GM21526 (cell line): ENCODE measurements at regions not wholly inside any gene's neighbourhood (a gene's known extent, or its start where the extent isn't known, plus 50 kb on each side); places are given as distances from the start of the nearest gene placed in this dataset.

ENCODE experiments used
- ATAC-seq: cut with Tn5 transposase; IDR thresholded peaks from one replicate; pipeline ENCODE4 v1.9.1; 2021; ENCODE audit warnings: moderate library complexity; ENCODE audit not compliant: unreplicated experiment, low FRiP score

DNA sequence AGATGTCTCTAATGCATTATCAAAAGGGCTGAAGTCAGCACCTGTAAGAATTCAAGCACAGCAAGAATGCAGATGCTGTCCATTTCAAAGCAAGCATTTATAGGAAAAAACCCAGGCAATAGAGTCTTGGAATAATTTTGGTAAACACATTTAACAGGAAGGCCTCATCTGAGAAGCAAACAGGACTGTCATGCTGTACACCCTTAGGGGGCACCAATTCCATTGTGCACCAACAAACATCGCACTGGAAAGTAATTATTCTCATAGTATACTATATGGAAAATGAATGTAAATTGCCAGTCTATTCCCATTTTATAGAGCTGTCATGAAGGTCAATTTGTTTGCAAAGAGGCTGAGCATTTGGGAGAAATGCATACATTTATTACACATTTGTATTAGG, 247.3 kb upstream of the SUCLG2 start:
- no peak for ATAC-seq

- no peak for ATAC-seq
Observed at GRCh38 chr3:67898916-67899315, 244.5 kb upstream of the SUCLG2 start.

- no peak for ATAC-seq
Observed at GRCh38 chr3:67897351-67898336, 243.2 kb upstream of the SUCLG2 start.

DNA sequence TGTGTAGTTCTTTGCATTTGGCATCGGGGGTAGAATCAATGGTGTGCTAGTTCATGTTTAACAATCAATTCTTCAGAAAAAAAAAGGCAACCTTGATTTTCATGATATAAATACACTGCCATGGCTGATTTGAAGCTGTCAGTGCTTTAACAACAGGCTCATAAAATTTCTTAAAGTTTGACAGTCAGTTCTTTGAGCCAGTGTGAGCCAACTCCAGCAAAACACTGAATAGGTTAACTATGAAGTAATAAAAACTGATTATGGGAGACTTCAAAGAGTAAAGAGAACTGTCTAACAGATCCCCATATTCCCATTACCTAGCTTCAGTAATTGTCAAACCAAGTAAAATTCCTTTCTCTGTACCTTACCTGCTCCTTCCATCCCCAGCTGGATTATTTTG, 241.7 kb upstream of the SUCLG2 start:
- ATAC-seq: no peak

DNA sequence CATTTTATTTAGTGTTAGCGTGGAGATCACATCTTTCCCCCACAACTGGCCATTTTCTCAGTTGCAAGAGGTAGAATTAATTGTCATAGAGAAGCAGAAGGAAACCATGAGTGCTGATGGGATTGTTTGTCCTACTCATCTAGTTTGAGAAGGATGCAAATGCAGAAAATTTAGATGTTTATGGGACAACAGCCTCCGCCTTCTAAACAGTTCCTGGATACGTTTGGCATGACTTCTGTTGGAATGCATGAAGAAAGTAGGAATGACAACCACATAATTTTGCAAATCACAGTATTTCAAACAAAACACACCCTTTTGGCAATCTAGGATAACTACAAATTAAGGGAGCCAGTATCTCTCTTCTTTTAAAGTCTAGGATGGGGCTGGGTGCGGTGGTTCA, 240.1 kb upstream of the SUCLG2 start:
- ATAC-seq: no peak

DNA sequence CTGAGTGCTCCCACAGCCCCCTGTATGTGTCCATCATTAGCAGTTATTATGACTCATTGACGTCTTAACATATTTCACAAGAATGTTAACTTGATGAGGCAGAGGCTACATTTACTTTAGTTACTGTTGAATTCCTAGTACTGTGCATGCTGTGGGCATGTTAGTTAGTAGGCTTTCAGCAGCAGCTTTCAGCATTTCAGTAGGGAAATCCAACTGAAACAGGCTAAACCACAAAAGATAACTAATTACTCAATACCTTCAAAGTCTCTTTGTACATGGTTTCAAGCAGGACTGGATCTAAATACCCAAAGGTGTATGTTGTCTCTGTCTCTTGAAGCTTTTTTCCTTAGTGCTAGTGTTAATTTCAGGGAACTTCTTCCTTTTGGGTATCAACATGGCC, 229.9 kb upstream of the SUCLG2 start:
- no peak for ATAC-seq

DNA sequence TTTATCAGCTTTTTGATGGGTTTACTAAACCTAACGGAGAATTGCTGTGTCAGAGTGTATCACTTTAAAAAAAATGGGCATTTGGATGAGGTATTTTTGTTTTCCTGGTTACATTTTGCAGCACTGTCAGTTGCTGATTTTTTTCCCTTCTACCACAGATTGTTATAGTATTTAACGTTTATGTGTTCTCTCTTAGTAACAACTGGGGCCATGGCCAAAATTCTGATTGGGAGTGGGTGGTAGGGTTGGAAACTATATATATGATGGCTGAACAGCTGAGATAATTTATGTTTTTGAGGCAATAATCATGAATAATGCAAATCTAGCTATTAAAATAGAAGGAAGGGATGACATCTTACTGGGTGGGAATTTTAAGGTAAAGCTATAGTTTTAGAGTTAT, 229.4 kb upstream of the SUCLG2 start:
- ATAC-seq: no peak

DNA sequence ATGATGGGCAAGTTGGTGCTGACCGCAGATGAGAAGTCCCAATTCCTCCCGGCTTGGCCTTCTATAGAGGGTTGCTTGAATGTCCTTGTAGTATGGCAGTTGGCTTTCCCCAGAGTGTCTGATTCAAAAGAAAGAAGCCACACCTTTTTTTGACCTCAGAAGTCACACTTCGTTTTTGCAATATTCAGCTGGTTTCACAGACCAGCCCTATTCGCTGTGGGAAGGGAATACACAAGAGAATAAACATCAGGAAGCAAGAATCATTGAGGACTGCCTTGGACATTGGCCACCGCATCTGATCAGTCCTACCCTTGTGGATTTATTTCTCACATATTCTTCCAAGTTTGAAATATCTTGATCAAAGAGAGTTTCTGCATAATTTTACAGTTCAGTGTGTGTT, 228.6 kb upstream of the SUCLG2 start:
- ATAC-seq: no peak

DNA sequence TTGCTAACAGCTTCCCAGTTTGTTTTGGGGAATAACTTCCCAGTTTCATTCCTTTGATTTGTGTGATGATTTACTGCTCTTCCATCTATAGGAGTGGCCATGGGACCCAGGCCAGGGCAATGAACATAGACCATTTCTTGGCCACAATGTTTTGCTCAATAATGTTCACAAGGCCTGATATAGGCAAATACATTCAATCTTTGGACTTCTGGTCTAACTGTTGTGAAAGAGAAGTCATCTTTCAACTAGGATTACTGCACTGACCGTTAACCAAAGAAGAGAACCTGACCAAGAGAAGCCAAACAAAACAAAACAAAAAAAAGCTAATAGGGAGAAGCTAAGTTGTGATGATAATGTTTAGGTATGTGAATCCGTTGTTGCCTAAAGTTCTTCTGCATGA, 221.8 kb upstream of the SUCLG2 start:
- no peak for ATAC-seq

GRCh38 chr3:67875858-67876257, 221.4 kb upstream of the SUCLG2 start:
- ATAC-seq: no peak

- ATAC-seq: no peak
Observed at GRCh38 chr3:67875338-67875737, 220.9 kb upstream of the SUCLG2 start.

DNA sequence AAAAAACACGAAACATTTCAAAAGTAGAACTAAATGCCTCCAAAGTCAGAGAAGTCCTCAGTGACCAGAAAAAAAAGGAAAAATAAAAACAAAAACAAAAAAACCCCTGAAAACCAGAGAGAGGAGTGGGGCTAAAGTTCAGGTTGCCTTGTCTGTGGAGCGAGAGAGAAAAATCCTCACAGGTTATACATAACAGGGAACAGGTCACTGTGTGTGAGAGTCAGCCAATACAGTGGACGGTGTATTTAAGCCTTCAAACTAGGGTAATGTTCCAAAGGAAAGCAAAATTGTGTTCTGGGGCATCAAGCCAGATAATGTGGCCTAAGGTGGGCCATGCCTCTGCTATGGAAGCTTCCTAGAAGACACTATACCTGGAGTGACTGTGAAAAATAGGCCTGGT, 216.1 kb upstream of the SUCLG2 start:
- no peak for ATAC-seq

- no peak for ATAC-seq
Observed at GRCh38 chr3:67866571-67866970, 212.2 kb upstream of the SUCLG2 start.

DNA sequence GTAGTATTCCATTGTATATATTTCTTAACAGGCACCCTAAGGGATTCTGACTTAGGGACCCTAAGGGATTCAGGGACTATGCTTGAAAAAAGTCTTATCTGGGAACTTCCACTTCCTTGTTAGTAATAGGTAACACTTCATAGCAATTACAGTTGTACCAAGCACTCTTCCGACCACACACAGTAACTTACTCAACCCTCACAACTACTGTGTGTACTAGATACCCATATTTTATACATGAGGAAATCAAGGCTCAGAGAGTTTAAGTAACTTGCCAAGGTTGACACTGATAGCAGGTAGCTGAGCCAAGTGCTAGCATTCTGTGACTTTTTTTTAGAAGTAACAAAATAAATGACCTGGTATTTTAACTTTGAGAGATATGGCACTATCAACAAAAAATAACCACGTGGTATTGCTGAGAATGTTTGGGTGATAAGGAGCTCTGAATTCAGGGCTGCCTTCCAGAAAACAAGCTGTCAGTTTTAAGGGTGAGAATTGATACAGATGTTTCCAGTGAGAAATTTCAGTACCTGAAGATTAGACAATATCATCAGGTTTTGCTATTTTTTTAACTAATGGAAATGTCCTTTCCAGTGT, 210.3 kb upstream of the SUCLG2 start:
- ATAC-seq: no peak

GRCh38 chr3:67863869-67864268, 209.5 kb upstream of the SUCLG2 start:
- no peak for ATAC-seq

DNA sequence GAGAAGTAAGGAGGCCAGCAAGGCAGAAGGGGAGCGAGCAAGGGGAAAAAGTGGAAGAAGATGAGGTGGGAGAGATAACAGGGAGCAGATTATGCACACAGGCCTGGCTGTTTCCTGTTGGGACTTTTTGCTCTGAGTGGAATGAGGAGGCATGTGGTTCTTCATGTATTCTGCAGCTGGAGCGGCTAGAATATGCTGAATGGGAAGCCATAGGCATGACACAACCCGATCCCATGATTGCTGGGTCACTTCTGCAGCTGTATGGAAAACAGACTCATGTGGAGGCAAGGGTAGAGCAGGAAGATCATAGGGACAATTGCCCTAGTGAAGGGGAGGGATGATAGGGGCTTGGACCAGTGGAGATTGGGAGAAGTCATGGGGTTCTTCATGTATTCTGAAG, 206.0 kb upstream of the SUCLG2 start:
- no peak for ATAC-seq

GRCh38 chr3:67858492-67858891, 204.1 kb upstream of the SUCLG2 start:
- ATAC-seq: no peak

GRCh38 chr3:67856718-67857117, 202.3 kb upstream of the SUCLG2 start:
- ATAC-seq: no peak

DNA sequence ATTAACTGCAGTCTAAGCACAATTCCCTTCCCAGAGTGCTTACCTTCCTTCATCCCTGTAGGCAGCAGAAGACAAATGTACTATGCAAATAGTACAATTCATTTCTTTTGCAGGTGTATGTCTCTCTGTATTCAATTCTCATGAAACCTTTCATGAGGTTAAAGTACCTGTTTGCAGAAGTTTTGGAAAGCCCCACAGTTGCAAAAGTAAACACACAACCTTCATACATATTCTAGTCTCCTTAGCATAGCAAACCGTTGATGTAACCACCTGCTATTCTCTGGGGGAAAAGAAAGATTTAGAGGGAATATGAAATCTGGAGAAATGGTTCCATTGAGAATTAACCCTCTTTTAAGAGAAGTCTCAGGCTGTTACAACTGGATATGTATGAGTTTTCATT, 200.3 kb upstream of the SUCLG2 start:
- no peak for ATAC-seq

DNA sequence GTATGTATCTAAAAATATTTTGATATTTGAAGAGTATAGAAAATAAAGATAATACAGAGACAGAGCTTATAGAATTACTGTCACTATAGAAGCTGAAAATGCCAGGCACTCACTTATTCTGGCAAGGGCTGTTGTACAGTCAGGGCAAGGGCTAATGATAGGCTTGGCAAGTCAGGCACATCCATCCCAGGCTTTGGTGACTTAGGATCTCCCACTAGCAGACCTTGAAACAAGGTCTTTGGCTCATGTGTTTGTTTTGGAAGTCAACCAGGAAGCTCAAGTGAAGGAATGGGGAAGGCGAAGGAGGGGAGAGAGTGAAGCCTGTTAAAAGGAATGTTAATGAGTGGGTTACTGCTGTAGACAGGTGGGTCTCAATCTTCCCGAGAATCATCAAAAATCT, 199.1 kb upstream of the SUCLG2 start:
- ATAC-seq: no peak

DNA sequence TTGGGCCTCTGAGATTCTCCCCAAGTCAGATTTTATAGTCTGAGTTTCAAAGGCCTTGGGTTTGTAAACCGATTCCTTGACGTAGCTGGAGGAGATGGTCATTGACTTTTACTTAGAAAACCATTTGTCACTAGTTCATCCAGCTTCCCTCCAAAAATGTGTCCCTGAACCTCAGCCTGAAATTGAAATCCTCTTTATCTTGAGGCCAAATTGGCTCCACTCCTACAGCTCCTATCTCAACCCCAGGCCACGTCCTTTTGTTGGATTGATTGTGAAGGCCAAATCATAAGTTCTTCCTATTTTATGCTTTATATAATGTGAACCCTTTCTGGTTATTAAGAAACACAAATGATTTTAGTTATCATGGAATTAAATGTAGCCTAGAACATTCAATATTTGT, 193.9 kb upstream of the SUCLG2 start:
- no peak for ATAC-seq

- no peak for ATAC-seq
Observed at GRCh38 chr3:67846166-67846565, 191.8 kb upstream of the SUCLG2 start.
